GM19239 (cell line): ENCODE measurements at regions not wholly inside any gene's neighbourhood (a gene's known extent, or its start where the extent isn't known, plus 50 kb on each side); places are given as distances from the start of the nearest gene placed in this dataset.
"Not testable (repeated sequence)": the region's sequence is repeated elsewhere in the genome, so short reads cannot be mapped to it uniquely, and the experiment has no call there.

Experiments used
- DNase-seq: peaks from one replicate; pipeline ENCODE4 v3.0.0; 2011; ENCODE audit warnings: low spot score; ENCODE audit not compliant: insufficient read length
- FAIRE-seq: peaks from 2 replicates; lab custom pipeline; 2011; peaks lifted over from hg19 to GRCh38; lab: Jason Lieb, UNC

GRCh38 chr16:51272420-51272819 is 121.3 kb upstream of the SALL1 start:
- FAIRE-seq = no peak

DNA sequence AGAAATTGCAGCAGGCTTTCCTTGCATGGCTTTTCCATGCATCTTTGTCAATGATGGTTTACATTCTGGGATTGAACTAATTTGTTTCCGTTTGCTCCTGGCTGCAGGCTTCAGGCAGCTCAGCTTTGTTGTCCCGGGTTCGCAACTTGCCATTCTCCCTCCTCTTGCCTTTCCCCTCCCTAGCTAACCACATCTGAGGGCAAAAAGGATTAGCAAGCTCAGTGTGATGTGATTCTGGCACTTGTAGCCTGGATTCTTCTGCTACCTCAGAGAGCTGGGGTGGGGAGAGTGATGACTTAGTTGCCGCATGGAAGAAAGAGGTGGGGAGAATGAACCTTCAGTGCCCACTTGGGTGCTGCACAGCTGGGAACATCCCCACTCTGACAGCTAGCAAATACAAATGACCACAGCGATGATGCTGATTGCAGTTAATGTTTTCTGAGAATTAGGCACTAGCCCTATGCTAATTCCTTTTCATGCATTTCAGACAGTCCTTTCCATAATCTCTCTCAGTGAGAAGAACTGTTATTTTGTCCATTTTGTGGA is 120.2 kb upstream of the SALL1 start:
- DNase-seq (no peak), FAIRE-seq (no peak)

More at GRCh38 chr16:51272420-51272819, 121.3 kb upstream of the SALL1 start:
- no peak for DNase-seq

- DNase-seq (no peak), FAIRE-seq (no peak)
These were observed 117.2 kb upstream of the SALL1 start for GRCh38 chr16:51268237-51268636.

GRCh38 chr16:51267681-51268080 is 116.6 kb upstream of the SALL1 start:
- DNase-seq (no peak), FAIRE-seq (no peak)

- FAIRE-seq (no peak), DNase-seq (no peak)
These were observed 111.4 kb upstream of the SALL1 start for GRCh38 chr16:51262428-51262827.

- FAIRE-seq (no peak), DNase-seq (no peak)
These were observed 110.8 kb upstream of the SALL1 start for GRCh38 chr16:51261919-51262318.

DNA sequence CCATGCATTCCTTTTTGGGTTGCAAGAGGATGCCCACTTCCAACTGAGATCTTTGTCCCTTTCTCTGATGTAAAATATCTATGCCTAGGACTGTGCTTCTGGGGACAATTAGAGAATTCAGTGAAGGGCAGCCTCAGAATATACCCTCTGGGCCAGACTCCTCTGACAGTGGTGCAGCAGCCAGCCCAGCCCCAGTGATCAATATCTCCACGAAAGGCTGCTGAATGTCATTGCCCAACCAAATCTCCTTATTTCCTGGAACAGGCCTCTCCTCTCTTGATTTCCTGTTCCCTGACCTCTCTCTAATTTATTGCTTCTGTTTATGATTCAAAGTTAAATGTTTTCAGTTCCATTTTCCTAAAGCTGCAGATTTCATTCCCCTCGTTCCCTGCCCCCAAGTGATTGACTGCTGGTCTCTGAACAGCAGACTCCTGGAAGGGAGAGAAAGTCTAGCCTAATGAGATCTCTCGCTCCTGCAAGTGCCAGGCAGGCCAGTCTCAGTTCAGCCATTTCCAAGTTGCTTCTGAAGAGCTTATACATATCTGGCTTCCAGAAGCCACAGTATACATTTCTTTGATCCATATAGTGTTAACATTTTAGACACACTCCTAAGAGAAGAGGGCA is 104.4 kb upstream of the SALL1 start:
- DNase-seq (no peak), FAIRE-seq (no peak)

- FAIRE-seq, DNase-seq: not testable (repeated sequence)
These were observed 103.3 kb upstream of the SALL1 start for GRCh38 chr16:51254390-51254789.

DNA sequence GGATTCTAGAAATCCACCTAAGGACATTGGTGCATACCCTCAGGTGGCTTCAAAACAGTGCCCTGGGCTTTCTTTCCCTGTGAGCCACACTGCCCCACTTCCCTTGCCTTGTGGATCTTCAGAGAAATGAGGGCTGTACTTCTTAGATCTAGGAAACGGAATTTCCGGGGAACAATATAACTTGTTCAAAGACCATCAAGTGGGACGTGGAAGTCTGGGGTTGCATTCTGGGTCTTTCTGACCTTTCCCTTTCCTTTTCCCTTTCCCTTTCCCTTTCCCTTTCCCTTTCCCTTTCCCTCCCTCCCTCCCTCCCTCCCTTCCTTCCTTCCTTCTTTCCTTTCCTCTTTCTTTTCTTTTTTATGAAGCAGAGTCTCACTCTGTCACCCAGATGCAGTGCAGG is 97.1 kb upstream of the SALL1 start:
- FAIRE-seq (no peak), DNase-seq (no peak)

GRCh38 chr16:51245658-51245995 is 94.6 kb upstream of the SALL1 start:
- DNase-seq = no peak
- FAIRE-seq = no peak

DNA sequence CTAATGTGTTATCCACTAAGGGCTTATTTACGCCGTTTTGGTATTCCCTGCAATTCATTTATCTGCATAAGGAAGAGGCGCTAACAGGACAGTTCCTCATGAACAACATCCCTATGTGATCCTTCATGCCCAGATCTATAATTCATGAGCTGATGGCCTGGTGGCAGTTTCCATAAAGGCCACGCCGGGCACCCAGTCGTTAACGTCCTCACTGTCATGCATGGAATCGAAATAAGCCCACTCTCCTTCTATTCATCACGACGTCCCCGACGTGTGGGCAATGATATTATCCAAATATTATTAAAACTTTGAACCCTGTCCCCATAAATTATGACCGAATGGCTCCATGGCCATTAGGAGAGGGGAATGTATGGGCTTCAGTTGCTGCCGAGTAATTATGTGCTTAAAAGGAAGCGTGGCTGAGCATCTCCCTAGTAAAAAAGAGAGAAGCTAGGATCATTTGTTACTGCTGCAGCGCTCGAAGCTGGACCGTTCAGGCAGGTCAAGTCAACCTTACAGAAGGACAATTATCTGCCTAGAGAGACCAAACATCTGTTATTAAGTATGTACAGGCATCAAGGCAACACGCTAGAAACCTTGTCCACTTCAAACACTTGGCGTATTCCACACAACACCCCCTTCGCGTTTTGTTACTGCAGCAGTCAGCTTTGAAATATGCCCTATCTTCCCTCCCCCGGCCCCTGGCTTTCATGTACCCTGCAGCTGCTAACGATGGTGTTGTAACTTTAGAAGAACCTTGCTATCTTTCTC is 94.0 kb upstream of the SALL1 start:
- DNase-seq (no peak), FAIRE-seq (no peak)

- no peak for FAIRE-seq
- no peak for DNase-seq
These were observed 92.9 kb upstream of the SALL1 start for GRCh38 chr16:51243936-51244436.

DNA sequence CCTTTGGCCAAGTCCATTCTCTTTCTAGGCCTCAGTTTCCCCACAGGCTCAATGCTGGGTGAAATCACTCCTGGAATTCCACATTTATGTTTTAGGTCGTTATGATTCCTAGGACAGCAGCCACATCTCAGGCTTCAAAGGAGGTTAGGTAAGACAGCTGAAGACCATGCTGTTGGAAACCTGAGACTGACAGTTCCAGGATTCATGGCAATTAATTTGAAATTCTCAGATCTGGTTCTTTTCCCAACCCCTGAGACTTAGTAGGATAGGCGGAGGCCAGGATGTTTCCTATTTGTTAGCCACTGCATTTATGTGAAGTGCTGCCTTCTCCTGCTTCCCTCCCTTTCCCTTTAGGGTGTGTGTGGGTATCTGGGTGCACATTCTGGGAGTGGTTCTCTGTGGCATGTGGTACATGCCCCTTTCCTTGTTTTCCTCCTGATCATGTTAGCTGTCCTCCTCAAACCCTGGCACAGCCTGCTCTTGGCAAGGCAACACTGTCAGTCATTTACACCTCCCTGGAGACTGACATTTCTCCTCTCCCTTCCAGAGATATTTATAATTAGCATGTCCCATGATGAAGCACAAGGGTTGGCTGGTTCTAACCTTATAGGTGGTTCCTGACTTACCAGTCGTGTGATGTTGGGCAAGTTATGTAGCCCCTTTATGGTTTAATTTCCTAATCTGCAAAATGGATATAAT is 91.4 kb upstream of the SALL1 start:
- DNase-seq (no peak), FAIRE-seq (no peak)

- FAIRE-seq (no peak), DNase-seq (no peak)
These were observed 88.1 kb upstream of the SALL1 start for GRCh38 chr16:51239196-51239595.

DNA sequence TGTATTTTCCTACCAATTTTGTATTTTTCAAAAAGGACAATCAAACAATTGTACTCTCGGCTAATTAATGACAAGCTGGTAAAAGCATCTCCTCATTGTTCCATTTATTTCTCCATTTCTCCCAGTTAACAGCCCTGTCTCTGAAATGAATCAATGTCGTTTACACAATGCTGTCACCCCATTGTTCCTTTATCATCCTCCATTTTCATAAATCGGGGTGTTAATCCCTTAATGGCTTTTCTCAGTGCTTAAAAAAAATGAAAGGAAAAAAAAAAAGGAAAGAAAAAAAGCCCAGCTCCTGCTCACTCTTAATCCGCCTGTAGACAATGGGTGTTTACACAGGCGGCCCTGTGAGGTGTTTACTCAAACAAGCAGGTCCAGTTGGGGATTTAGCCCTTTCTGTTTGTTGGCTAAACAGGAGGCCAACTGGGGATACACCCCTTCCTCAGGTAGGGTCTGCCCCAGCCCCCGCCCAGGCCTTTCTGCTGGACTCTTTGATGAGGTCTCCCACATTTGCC is 86.8 kb upstream of the SALL1 start:
- DNase-seq = no peak
- no peak for FAIRE-seq

DNA sequence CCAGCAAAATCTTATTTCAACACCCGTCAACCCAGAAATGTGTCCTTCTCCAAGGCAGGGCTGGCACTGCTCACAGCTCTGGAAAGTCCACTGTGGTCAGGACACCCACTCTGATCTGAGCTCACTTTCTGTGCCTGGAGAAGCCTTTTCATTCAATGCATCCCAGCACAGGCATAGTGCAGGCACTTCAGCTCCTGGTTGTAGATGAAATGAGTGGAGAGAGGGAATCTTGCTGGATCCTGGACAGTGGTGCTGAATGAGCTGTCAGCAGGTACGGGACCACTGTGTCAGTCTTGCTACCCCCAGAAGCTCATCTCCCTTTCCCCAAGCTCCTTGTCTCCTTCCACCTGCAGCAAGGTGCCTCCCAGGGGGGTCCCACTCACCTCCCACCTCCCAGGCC is 86.1 kb upstream of the SALL1 start:
- FAIRE-seq (no peak), DNase-seq (no peak)

GRCh38 chr16:51236583-51236982 is 85.5 kb upstream of the SALL1 start:
- no peak for FAIRE-seq

DNA sequence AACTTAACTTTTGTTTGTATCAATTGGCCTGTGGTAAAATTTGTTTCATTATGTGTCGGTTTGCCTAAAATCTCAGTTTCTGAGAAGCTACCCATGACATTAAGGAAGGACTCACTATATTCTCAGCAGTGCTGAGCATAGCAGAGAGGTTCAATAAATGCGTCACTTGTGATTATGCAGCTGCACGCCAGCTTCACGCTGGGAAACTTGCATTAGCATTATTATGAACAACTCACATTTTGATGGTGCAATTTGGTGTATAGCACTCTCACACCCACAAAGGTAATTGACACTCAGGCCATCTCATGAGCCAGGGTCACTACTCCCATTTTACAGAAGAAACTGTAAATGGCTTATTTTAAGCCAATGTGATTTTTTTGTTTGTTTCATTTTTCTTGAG is 80.6 kb upstream of the SALL1 start:
- FAIRE-seq (no peak), DNase-seq (no peak)

More at GRCh38 chr16:51236583-51236982, 85.5 kb upstream of the SALL1 start:
- DNase-seq = no peak

GRCh38 chr16:51230035-51230434 is 79.0 kb upstream of the SALL1 start:
- FAIRE-seq, DNase-seq: not testable (repeated sequence)

GRCh38 chr16:51228097-51228659 is 77.1 kb upstream of the SALL1 start:
- FAIRE-seq (no peak), DNase-seq (no peak)
